ENCODE measurements at regions not wholly inside any gene's neighbourhood (a gene's known extent, or its start where the extent isn't known, plus 50 kb on each side); places are given as distances from the start of the nearest gene placed in this dataset.

GRCh38 chr9:120045011-120045410, 535.0 kb downstream of the CDK5RAP2 start:
- no peaks in the 10 kb centered on the region for H3K4me1 Mint-ChIP-seq

GRCh38 chr9:120043448-120043847, 536.5 kb downstream of the CDK5RAP2 start:
- DNase-seq (no peak), ATAC-seq (ENCODE audit: low read depth in 2 of 2) (no peak)
- Mint-ChIP-seq H3K27me3 (peaks cover 0 to 13% (median 11%) of the 10 kb centered on the region in 3 donors), H3K36me3 (peaks cover 0 to 8% of the 10 kb centered on the region in 2 donors), H3K4me3 (no peak overlapping the region), H3K4me1 (no peaks in the 10 kb centered on the region), H3K27ac (no peak overlapping the region), H3K9me3 (peaks cover 0 to 15% (median 4%) of the 10 kb centered on the region in 7 donors)

More at GRCh38 chr9:120045011-120045410, 535.0 kb downstream of the CDK5RAP2 start:
- peaks cover 0 to 15% (median 13%) of the 10 kb centered on the region in 3 donors for H3K27me3 Mint-ChIP-seq
- no peak for DNase-seq
- peaks cover 0 to 15% (median 4%) of the 10 kb centered on the region in 7 donors for H3K9me3 Mint-ChIP-seq
- H3K27ac Mint-ChIP-seq, result peak overlapping the region in 1 of 6 donors; percentile 25
- no peak overlapping the region for H3K4me3 Mint-ChIP-seq
- no peak for ATAC-seq (ENCODE audit: low read depth in 2 of 2)
- peaks cover 0 to 8% of the 10 kb centered on the region in 2 donors for H3K36me3 Mint-ChIP-seq

DNA sequence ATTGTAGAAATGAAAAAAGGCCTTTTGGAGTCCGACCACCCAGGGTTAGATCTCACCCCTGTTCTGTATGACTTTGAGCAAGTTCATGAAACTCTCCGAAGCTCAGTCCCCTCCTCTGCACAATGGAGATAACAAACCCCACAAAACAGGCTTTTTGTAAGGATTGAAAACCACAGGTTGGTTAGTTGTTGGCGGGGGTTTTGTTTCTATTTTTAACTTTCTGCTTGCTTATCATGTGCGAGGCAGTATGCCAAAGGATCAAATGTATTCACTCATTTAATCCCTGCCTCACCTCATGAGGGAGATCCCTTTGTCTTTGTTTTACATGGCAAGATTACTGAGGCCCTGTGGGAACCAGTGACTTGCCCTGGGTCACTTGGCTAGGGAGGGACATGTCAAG, 539.1 kb downstream of the CDK5RAP2 start:
- Mint-ChIP-seq H3K27ac (no peak overlapping the region), H3K9me3 (peaks cover 0 to 15% (median 2%) of the 10 kb centered on the region in 7 donors), H3K27me3 (peaks cover 0 to 13% (median 11%) of the 10 kb centered on the region in 3 donors), H3K36me3 (peaks cover 0 to 8% of the 10 kb centered on the region in 2 donors), H3K4me1 (no peaks in the 10 kb centered on the region), H3K4me3 (no peak overlapping the region)
- no peak for ATAC-seq (ENCODE audit: low read depth in 2 of 2)
- no peak for DNase-seq

DNA sequence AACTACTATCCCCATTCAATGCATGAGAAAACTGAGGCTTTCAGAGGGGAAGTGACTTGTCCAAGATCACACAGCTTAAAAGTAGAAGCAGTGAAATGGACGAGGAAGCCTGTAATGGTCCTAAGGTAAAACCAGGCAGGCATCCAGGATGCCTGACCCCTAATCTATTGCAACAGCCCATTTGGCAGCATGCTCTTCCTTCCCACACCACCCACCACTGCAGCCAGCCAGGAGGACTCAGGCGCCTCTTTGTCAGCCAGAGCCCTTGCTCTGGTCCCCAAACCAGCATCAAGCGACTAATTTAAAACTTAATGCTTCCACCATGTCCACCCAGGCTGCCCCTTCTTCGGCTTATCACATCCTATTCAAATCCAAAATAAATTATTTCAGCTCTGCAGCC, 541.6 kb downstream of the CDK5RAP2 start:
- no peak for ATAC-seq (ENCODE audit: low read depth in 2 of 2)
- H3K4me1 Mint-ChIP-seq, result no peaks in the 10 kb centered on the region
- H3K9me3 Mint-ChIP-seq, result peaks cover 0 to 7% (median 2%) of the 10 kb centered on the region in 7 donors
- DNase-seq, result no peak
- H3K36me3 Mint-ChIP-seq, result no peaks in the 10 kb centered on the region
- no peak overlapping the region for H3K27ac Mint-ChIP-seq
- H3K4me3 Mint-ChIP-seq, result peak overlapping the region in 1 of 8 donors; percentile 22
- peaks cover 0 to 4% (median 0%) of the 10 kb centered on the region in 3 donors for H3K27me3 Mint-ChIP-seq

DNA sequence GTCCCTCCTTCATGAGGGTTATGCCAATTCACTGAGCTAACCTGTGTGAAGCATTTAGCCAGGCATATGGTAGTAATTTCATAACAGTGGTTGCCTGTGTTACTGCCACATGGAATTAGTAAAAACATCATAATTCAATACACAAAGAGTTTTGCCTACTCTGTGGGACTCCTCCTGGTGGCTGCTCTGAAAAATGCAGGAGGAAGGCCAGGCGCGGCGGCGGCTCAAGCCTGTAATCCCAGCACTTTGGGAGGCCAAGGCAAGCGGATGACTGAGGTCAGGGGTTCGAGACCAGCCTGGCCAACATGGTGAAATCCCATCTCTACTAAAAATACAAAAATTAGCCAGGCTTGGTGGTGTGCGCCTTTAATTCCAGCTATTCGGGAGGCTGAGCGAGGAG, 547.3 kb downstream of the CDK5RAP2 start:
- Mint-ChIP-seq H3K4me3 (no peak overlapping the region), H3K4me1 (no peaks in the 10 kb centered on the region), H3K27ac (no peak overlapping the region), H3K9me3 (peaks cover 0 to 9% (median 3%) of the 10 kb centered on the region in 7 donors), H3K36me3 (no peaks in the 10 kb centered on the region), H3K27me3 (peaks cover 0 to 5% (median 5%) of the 10 kb centered on the region in 3 donors)
- DNase-seq (no peak), ATAC-seq (ENCODE audit: low read depth in 2 of 2) (no peak)

DNA sequence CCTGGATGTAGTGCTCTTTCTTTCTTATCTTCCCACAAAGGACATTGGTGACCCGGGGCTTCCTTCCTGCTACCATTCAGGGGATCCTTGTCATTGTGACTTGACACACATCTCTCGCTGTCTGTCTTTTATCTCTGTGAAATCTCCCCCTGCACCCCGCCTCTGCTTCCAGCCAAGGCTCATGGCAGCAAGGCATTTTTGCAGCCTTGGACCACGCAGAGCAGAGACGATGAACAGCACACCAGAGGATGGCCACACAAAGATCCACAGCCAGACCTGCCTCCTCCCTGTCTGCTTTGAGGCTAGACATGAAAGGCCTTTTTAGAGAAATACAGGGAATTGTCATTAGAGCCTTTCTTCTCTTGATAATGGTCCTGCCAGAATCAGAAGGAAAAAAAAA, 549.1 kb downstream of the CDK5RAP2 start:
- Mint-ChIP-seq H3K4me3 (no peak overlapping the region), H3K27me3 (peaks cover 0 to 5% (median 5%) of the 10 kb centered on the region in 3 donors), H3K9me3 (peaks cover 0 to 9% (median 3%) of the 10 kb centered on the region in 7 donors), H3K36me3 (no peaks in the 10 kb centered on the region), H3K4me1 (no peaks in the 10 kb centered on the region), H3K27ac (no peak overlapping the region)
- DNase-seq, result no peak
- no peak for ATAC-seq (ENCODE audit: low read depth in 2 of 2)

DNA sequence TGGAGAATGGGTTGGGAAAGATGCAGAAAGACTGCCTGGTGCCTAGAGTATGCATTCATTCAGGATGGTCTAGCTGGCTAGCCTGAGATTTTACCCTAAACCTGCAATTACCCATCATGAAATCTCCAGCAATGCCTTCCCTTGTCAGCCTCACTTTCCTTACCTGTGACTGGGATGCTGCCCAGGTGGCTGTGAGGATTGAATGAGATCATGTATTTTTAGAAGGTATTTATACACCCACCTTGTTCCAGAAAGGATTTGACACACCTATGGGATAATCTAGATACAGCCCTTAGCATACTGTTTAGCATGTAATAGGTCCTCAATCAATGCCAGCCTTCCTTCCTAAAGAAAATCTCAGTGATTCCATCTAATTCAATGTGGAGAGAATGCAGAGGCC, 561.4 kb downstream of the CDK5RAP2 start:
- H3K9me3 Mint-ChIP-seq, result peaks cover 0 to 11% (median 6%) of the 10 kb centered on the region in 7 donors
- no peak overlapping the region for H3K4me3 Mint-ChIP-seq
- H3K27me3 Mint-ChIP-seq, result peaks cover 0 to 6% (median 0%) of the 10 kb centered on the region in 3 donors
- DNase-seq, result no peak
- H3K36me3 Mint-ChIP-seq, result no peaks in the 10 kb centered on the region
- H3K4me1 Mint-ChIP-seq, result no peaks in the 10 kb centered on the region
- no peak for ATAC-seq (ENCODE audit: low read depth in 2 of 2)
- H3K27ac Mint-ChIP-seq, result no peak overlapping the region

DNA sequence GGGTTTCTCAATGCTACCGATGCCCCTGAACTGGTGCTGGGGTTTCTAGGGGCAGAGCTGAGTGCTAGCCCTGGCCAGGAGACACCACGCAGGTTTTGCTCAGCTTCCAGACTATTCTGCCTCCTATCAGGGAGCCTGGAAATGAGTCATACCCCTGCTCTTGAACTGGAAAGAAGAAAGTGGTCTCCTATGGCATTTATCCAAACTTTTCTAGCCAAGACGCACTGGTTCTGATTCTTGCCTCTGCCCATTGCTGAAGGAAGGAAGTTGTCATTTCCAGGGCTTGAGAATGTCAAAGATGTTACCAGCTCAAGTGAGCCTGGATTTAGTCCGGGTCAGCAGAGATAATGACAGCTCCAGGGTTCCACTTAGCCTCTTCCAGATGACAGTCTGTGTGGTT, 561.9 kb downstream of the CDK5RAP2 start:
- ATAC-seq (ENCODE audit: low read depth in 2 of 2) (no peak), DNase-seq (no peak)
- Mint-ChIP-seq H3K9me3 (peaks cover 0 to 11% (median 6%) of the 10 kb centered on the region in 7 donors), H3K4me3 (no peak overlapping the region), H3K27me3 (peaks cover 0 to 6% (median 0%) of the 10 kb centered on the region in 3 donors), H3K36me3 (no peaks in the 10 kb centered on the region), H3K27ac (no peak overlapping the region), H3K4me1 (no peaks in the 10 kb centered on the region)

DNA sequence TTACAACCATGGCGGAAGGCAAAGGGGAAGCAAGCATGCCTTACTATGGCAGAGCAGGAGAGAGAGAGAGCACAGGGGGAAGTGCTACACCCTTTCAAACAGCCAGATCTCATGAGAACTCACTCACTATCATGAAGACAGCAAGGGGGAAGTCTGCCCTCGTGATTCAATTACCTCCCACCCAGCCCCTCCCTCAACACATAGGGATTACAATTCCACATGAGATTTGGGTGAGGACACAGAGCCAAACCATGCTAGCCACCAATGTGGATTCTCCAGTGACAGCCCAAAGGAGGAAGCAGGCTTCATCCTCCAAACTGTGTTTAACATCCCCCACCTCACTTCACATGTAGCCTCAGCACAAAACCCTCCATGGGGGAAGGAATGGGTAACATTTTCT, 563.7 kb downstream of the CDK5RAP2 start:
- peaks cover 0 to 11% (median 6%) of the 10 kb centered on the region in 7 donors for H3K9me3 Mint-ChIP-seq
- no peak overlapping the region for H3K4me3 Mint-ChIP-seq

GRCh38 chr9:120014796-120015195, 565.2 kb downstream of the CDK5RAP2 start:
- ATAC-seq (ENCODE audit: low read depth in 2 of 2) (no peak), DNase-seq (no peak)
- no peaks in the 10 kb centered on the region for H3K36me3 Mint-ChIP-seq
- peak overlapping the region in 1 of 8 donors; percentile 8 for H3K4me3 Mint-ChIP-seq
- H3K27me3 Mint-ChIP-seq, result peaks cover 0 to 12% (median 0%) of the 10 kb centered on the region in 3 donors
- H3K4me1 Mint-ChIP-seq, result no peaks in the 10 kb centered on the region
- no peak overlapping the region for H3K27ac Mint-ChIP-seq
- peaks cover 0 to 5% (median 3%) of the 10 kb centered on the region in 7 donors for H3K9me3 Mint-ChIP-seq

More for the DNA sequence above, 563.7 kb downstream of the CDK5RAP2 start:
- Mint-ChIP-seq H3K4me1 (no peaks in the 10 kb centered on the region), H3K27ac (no peak overlapping the region), H3K36me3 (no peaks in the 10 kb centered on the region), H3K27me3 (peaks cover 0 to 6% (median 0%) of the 10 kb centered on the region in 3 donors)
- ATAC-seq (ENCODE audit: low read depth in 2 of 2) (no peak), DNase-seq (no peak)

- Mint-ChIP-seq H3K27me3 (peaks cover 5 to 22% (median 14%) of the 10 kb centered on the region in 3 donors), H3K4me1 (no peaks in the 10 kb centered on the region), H3K9me3 (peaks cover 0 to 7% (median 3%) of the 10 kb centered on the region in 7 donors), H3K36me3 (no peaks in the 10 kb centered on the region), H3K4me3 (no peak overlapping the region), H3K27ac (no peak overlapping the region)
- no peak for DNase-seq
- ATAC-seq (ENCODE audit: low read depth in 2 of 2), result no peak
Observed at GRCh38 chr9:120009856-120010255, 570.1 kb downstream of the CDK5RAP2 start.

DNA sequence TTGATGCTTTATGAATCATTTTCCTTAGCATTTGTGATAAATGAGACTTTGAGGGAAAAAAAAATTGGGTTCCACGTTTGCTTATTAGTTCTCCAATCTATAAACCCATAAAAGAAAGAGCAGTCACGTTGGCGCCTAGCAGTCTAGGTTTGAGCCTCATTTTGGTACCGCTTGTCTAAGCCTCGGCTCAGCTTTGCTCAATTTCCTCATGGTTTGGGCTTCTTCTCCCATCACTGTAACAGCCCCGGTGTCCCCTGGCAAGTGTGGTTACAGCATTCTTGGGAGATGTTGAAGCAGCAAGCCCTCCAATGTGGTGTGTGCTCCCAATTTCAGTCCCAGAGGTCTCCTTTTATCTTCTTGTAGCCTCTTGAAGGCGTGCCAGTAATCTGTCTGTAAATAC, 578.4 kb downstream of the CDK5RAP2 start:
- Mint-ChIP-seq H3K27ac (no peak overlapping the region), H3K4me3 (no peak overlapping the region), H3K4me1 (no peaks in the 10 kb centered on the region), H3K36me3 (no peaks in the 10 kb centered on the region), H3K27me3 (peaks cover 0 to 6% (median 5%) of the 10 kb centered on the region in 3 donors), H3K9me3 (peaks cover 0 to 11% (median 2%) of the 10 kb centered on the region in 7 donors)
- no peak for DNase-seq
- no peak for ATAC-seq (ENCODE audit: low read depth in 2 of 2)

- H3K27me3 Mint-ChIP-seq, result peaks cover 0 to 12% (median under 1%) of the 10 kb centered on the region in 3 donors
- no peak overlapping the region for H3K27ac Mint-ChIP-seq
- no peak overlapping the region for H3K4me3 Mint-ChIP-seq
- H3K36me3 Mint-ChIP-seq, result no peaks in the 10 kb centered on the region
- ATAC-seq (ENCODE audit: low read depth in 2 of 2) (no peak), DNase-seq (no peak)
- H3K4me1 Mint-ChIP-seq, result no peaks in the 10 kb centered on the region
- H3K9me3 Mint-ChIP-seq, result peaks cover 0 to 8% (median 0%) of the 10 kb centered on the region in 7 donors
Observed at GRCh38 chr9:119998614-119999013, 581.4 kb downstream of the CDK5RAP2 start.

DNA sequence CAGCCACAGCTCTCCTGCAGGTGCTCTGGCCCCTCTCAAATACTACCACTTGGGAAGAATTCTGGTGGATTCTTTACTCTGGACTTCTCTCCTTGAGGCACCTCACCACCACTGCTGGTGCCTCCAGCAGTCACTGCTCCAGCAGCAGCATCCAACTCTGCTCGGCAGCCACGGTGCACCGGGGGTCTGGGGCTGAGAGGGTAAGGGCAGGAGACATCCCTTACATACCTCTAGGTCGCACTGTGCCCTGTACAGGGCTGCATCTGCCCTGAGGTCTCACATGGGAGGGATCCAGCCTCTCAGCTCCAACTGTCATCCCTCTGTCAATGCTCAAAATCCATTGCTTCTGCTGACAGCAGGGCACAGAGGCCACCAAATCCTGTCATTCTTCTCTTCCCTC, 588.2 kb downstream of the CDK5RAP2 start:
- DNase-seq (no peak), ATAC-seq (ENCODE audit: low read depth in 2 of 2) (no peak)
- Mint-ChIP-seq H3K9me3 (no peaks in the 10 kb centered on the region), H3K27me3 (peaks cover 0 to 16% (median 14%) of the 10 kb centered on the region in 3 donors), H3K27ac (no peak overlapping the region), H3K36me3 (no peaks in the 10 kb centered on the region), H3K4me3 (no peak overlapping the region), H3K4me1 (no peaks in the 10 kb centered on the region)
